H1 (cell line): ENCODE measurements at regions not wholly inside any gene's neighbourhood (a gene's known extent, or its start where the extent isn't known, plus 50 kb on each side); places are given as distances from the start of the nearest gene placed in this dataset.

Experiments used
- TF ChIP-seq, protein P1 (sequence below), 3 experiments: IDR thresholded peaks; 1 replicate in 2 of 3; 2 replicates in 1 of 3; pipeline versions ENCODE4 v1.5.1 to v1.6.1; 2011; ENCODE audit warnings: low read length in 3 of 3, mild to moderate bottlenecking in 3 of 3, inconsistent platforms in 2 of 3, low read depth in 1 of 3, moderate library complexity in 1 of 3; ENCODE audit not compliant: insufficient read depth in 1 of 3; ENCODE audit errors: control extremely low read depth in 1 of 3
- TF ChIP-seq, protein P2 (sequence below): IDR thresholded peaks from 2 replicates; pipeline ENCODE4 v1.6.1; 2012; ENCODE audit warnings: low read length, inconsistent platforms

DNA sequence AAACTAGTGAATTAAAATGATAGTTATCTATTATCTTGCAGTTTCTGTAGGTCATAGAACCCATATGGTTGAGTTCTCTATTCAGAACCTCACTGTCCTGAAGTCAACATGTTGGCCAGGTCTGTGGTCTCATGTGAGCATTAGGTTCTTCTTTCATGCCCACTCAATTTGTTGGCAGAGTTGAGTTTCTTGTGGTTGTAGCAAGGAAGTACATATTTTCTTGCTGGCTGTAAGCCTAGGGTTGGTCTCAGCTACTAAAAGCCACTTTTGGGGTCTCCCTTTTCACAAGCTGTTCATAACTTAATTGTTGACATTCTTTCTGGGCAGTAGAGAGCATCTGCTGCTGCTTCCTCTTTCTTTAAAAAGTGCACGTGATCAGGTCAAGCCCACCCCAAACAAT, 1165.1 kb upstream of the NCAM2 start (continued):
- TF ChIP-seq, protein P1, sequence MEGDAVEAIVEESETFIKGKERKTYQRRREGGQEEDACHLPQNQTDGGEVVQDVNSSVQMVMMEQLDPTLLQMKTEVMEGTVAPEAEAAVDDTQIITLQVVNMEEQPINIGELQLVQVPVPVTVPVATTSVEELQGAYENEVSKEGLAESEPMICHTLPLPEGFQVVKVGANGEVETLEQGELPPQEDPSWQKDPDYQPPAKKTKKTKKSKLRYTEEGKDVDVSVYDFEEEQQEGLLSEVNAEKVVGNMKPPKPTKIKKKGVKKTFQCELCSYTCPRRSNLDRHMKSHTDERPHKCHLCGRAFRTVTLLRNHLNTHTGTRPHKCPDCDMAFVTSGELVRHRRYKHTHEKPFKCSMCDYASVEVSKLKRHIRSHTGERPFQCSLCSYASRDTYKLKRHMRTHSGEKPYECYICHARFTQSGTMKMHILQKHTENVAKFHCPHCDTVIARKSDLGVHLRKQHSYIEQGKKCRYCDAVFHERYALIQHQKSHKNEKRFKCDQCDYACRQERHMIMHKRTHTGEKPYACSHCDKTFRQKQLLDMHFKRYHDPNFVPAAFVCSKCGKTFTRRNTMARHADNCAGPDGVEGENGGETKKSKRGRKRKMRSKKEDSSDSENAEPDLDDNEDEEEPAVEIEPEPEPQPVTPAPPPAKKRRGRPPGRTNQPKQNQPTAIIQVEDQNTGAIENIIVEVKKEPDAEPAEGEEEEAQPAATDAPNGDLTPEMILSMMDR (IDR thresholded peaks at IDR 0.05; ENCODE audit: control extremely low read depth in 1 of 3, insufficient read depth in 1 of 3, low read depth in 1 of 3, low read length in 3 of 3): no peak
- TF ChIP-seq, protein P2, sequence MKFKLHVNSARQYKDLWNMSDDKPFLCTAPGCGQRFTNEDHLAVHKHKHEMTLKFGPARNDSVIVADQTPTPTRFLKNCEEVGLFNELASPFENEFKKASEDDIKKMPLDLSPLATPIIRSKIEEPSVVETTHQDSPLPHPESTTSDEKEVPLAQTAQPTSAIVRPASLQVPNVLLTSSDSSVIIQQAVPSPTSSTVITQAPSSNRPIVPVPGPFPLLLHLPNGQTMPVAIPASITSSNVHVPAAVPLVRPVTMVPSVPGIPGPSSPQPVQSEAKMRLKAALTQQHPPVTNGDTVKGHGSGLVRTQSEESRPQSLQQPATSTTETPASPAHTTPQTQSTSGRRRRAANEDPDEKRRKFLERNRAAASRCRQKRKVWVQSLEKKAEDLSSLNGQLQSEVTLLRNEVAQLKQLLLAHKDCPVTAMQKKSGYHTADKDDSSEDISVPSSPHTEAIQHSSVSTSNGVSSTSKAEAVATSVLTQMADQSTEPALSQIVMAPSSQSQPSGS: no peak
